SK-N-SH (cell line): ENCODE measurements at regions not wholly inside any gene's neighbourhood (a gene's known extent, or its start where the extent isn't known, plus 50 kb on each side); places are given as distances from the start of the nearest gene placed in this dataset.

ENCODE experiments used
- CTCF ChIA-PET: fragments of 300-600, 350-600 bp; formaldehyde crosslinking; extraction: SDS; loops from one replicate; lab custom pipeline; 2021; lab: Yijun Ruan, JAX
- POLR2A ChIA-PET: fragments of 350-600 bp; sonication (Branson Sonifier 250); formaldehyde crosslinking; extraction: SDS; loops from one replicate; lab custom pipeline; 2020; ENCODE audit warnings: antibody characterized with exemption, inconsistent platforms; lab: Yijun Ruan, JAX
- DNase-seq: peaks from one replicate; pipeline ENCODE4 v3.0.0; 2012
- H2AFZ ChIP-seq: fragments of 200-600 bp; sonication (generic); 2 replicates; pipeline ENCODE4 v1.8.1; 2016; ENCODE audit warnings: antibody characterized with exemption, mild to moderate bottlenecking, low read depth
- H3F3A ChIP-seq: fragments of 200-600 bp; sonication (generic); replicated peaks from 2 replicates; pipeline ENCODE3; 2016; ENCODE audit warnings: antibody characterized with exemption, mild to moderate bottlenecking; ENCODE audit not compliant: insufficient read depth
- H3K27ac ChIP-seq, 2 experiments: fragments of 200-500 bp in 1 of 2; fragments of 200-600 bp in 1 of 2; sonication (Bioruptor generic) in 1 of 2; sonication (generic), shearing (Covaris generic) in 1 of 2; 2 replicates each; pipeline versions ENCODE4 v1.5.1 to v1.6.1; 2014 to 2016; ENCODE audit warnings: low read depth in 2 of 2, inconsistent platforms in 1 of 2, low read length in 1 of 2, mild to moderate bottlenecking in 1 of 2, mixed read lengths in 1 of 2
- H3K27me3 ChIP-seq: fragments of 200-600 bp; sonication (generic), shearing (Covaris generic); 2 replicates; pipeline ENCODE4 v1.6.1; 2016; ENCODE audit warnings: mixed run types; ENCODE audit not compliant: insufficient read depth
- H3K36me3 ChIP-seq, 2 experiments: fragments of 200-500 bp in 1 of 2; fragments of 200-600 bp in 1 of 2; sonication (Bioruptor generic) in 1 of 2; sonication (generic) in 1 of 2; replicated peaks in 1 of 2; 2 replicates each; pipeline versions ENCODE3 to v1.5.1; 2014 to 2016; ENCODE audit warnings: low read length in 1 of 2, mild to moderate bottlenecking in 1 of 2; ENCODE audit not compliant: insufficient read depth in 2 of 2, control insufficient read depth in 1 of 2
- H3K4me1 ChIP-seq, 2 experiments: fragments of 200-500 bp in 1 of 2; fragments of 200-600 bp in 1 of 2; sonication (Bioruptor generic) in 1 of 2; sonication (generic), shearing (Covaris generic) in 1 of 2; 2 replicates each; pipeline versions ENCODE4 v1.5.1 to v1.6.1; 2014 to 2016; ENCODE audit warnings: low read depth in 1 of 2, low read length in 1 of 2, mixed run types in 1 of 2; ENCODE audit not compliant: insufficient read depth in 2 of 2, control insufficient read depth in 1 of 2
- H3K4me2 ChIP-seq: fragments of 200-600 bp; sonication (generic), shearing (Covaris generic); 2 replicates; pipeline ENCODE4 v1.6.1; 2017; ENCODE audit warnings: mixed run types
- H3K4me3 ChIP-seq, 2 experiments: fragments of 200-500 bp in 1 of 2; fragments of 200-600 bp in 1 of 2; sonication (Bioruptor generic) in 1 of 2; sonication (generic), shearing (Covaris generic) in 1 of 2; 2 replicates each; pipeline versions ENCODE4 v1.5.1 to v1.8.1; 2014 to 2016; ENCODE audit warnings: low read depth in 2 of 2, inconsistent platforms in 1 of 2, low read length in 1 of 2, mild to moderate bottlenecking in 1 of 2, mixed read lengths in 1 of 2, moderate library complexity in 1 of 2
- H3K79me2 ChIP-seq: fragments of 200-600 bp; sonication (generic); 2 replicates; pipeline ENCODE4 v1.8.1; 2017; ENCODE audit warnings: mild to moderate bottlenecking; ENCODE audit not compliant: insufficient read depth
- H3K9ac ChIP-seq: fragments of 200-600 bp; sonication (generic); 2 replicates; pipeline ENCODE4 v1.6.1; 2017; ENCODE audit warnings: mixed run types
- H3K9me2 ChIP-seq: fragments of 200-600 bp; sonication (generic); 2 replicates; pipeline ENCODE4 v1.6.1; 2017; ENCODE audit warnings: mixed run types
- H3K9me3 ChIP-seq: fragments of 200-600 bp; sonication (generic); 2 replicates; pipeline ENCODE4 v1.6.1; 2017; ENCODE audit warnings: mixed run types, mild to moderate bottlenecking, moderate library complexity
- H4K20me1 ChIP-seq: fragments of 200-600 bp; sonication (generic); 2 replicates; pipeline ENCODE4 v1.6.1; 2017; ENCODE audit warnings: mild to moderate bottlenecking, mixed run types; ENCODE audit not compliant: insufficient read depth
- CTCF ChIP-seq: fragments of 200-600 bp; sonication (generic); IDR thresholded peaks from 2 replicates; pipeline ENCODE4 v1.6.1; 2017; ENCODE audit warnings: antibody characterized with exemption, mild to moderate bottlenecking, moderate library complexity
- ELF1 ChIP-seq: IDR thresholded peaks from 2 replicates; pipeline ENCODE4 v1.4.0; 2012
- EP300 ChIP-seq, 2 experiments: IDR thresholded peaks; 2 replicates each; pipeline versions ENCODE4 v1.4.0 to v1.6.1; 2012; ENCODE audit warnings: borderline replicate concordance in 1 of 2, low read depth in 1 of 2, low read length in 1 of 2
- EZH2phosphoT487 ChIP-seq: fragments of 200-600 bp; sonication (generic); IDR thresholded peaks from 2 replicates; pipeline ENCODE4 v1.6.1; 2017; ENCODE audit warnings: low read depth, mixed run types, mild to moderate bottlenecking, antibody characterized with exemption, moderate library complexity, borderline replicate concordance
- FOSL2 ChIP-seq: IDR thresholded peaks from 2 replicates; pipeline ENCODE4 v1.4.0; 2012; ENCODE audit warnings: low read depth, mild to moderate bottlenecking, moderate library complexity, borderline replicate concordance
- FOXM1 ChIP-seq: IDR thresholded peaks from 2 replicates; pipeline ENCODE4 v1.4.0; 2012; ENCODE audit warnings: low read depth, mild to moderate bottlenecking
- GABPA ChIP-seq: IDR thresholded peaks from 2 replicates; pipeline ENCODE4 v1.4.0; 2012; ENCODE audit warnings: low read depth, mild to moderate bottlenecking
- GATA2 ChIP-seq: sonication (generic); formaldehyde crosslinking; IDR thresholded peaks from 2 replicates; pipeline ENCODE4 v1.5.0; 2020; ENCODE audit warnings: mild to moderate bottlenecking, missing genetic modification reagents
- POLR2AphosphoS5 ChIP-seq: IDR thresholded peaks from 2 replicates; pipeline ENCODE4 v1.6.1; 2012; ENCODE audit warnings: low read depth, low read length
- RAD21 ChIP-seq: IDR thresholded peaks from 2 replicates; pipeline ENCODE4 v1.6.1; 2012; ENCODE audit warnings: mild to moderate bottlenecking, low read length
- RCOR1 ChIP-seq: fragments of 150-350 bp; IDR thresholded peaks from 2 replicates; pipeline ENCODE4 v1.6.1; 2017; ENCODE audit warnings: antibody characterized with exemption, low read length
- REST ChIP-seq: IDR thresholded peaks from 2 replicates; pipeline ENCODE4 v1.6.1; 2012; ENCODE audit warnings: mild to moderate bottlenecking, low read depth, low read length, moderate library complexity
- RXRA ChIP-seq: IDR thresholded peaks from 2 replicates; pipeline ENCODE4 v1.4.0; 2012; ENCODE audit warnings: low read depth, mild to moderate bottlenecking, borderline replicate concordance
- SIN3A ChIP-seq: IDR thresholded peaks from 2 replicates; pipeline ENCODE4 v1.6.1; 2012; ENCODE audit warnings: low read depth, mild to moderate bottlenecking, low read length, moderate library complexity, borderline replicate concordance
- SMC3 ChIP-seq: IDR thresholded peaks from 2 replicates; pipeline ENCODE4 v1.6.1; 2012; ENCODE audit warnings: low read depth, low read length, improper control_type of control experiment
- USF2 ChIP-seq: fragments of 150-350 bp; IDR thresholded peaks from 2 replicates; pipeline ENCODE4 v1.6.1; 2017; ENCODE audit warnings: antibody characterized with exemption, low read length, low read depth, borderline replicate concordance
- WGBS: methylation state at CpG from one replicate; pipeline ENCODE4 v1.1.6; 2017; ENCODE audit warnings: low lambda C conversion rate; 5-methylcytosine and 5-hydroxymethylcytosine counted together

GRCh38 chr14:71322655-71323250 is 415.5 kb downstream of the PCNX1 start:
- CTCF ChIA-PET: interaction anchor here (0.6 to 4.6 kb wide), 22 partner anchors 14 to 532 kb away, joined by 3 to 44 read pairs (median 4); no protein-coding TSS in a partner anchor
- H3K27ac ChIP-seq: peak overlapping the region; percentile 79 to 92; a peak in 2 of 4 replicates
- TF ChIP-seq CTCF: peak; percentile 66
- TF ChIP-seq EZH2phosphoT487: no peak
- no peak for TF ChIP-seq GATA2
- TF ChIP-seq RAD21: peak; percentile 88
- TF ChIP-seq SMC3: peak; percentile 76
- no peaks in the 10 kb centered on the region for H3K27me3 ChIP-seq
- H3K36me3 ChIP-seq: no peaks in the 10 kb centered on the region
- H2AFZ ChIP-seq: no peak overlapping the region
- peak overlapping the region in 1 of 2 experiments; percentile 95; a peak in 3 of 4 replicates for H3K4me3 ChIP-seq
- H4K20me1 ChIP-seq: no peaks in the 10 kb centered on the region
- peak overlapping the region; percentile 87 for H3K4me2 ChIP-seq
- H3K9ac ChIP-seq: peak overlapping the region; percentile 93; the same call in 1 of the 2 replicates
- peaks cover 68% of the 10 kb centered on the region for H3K79me2 ChIP-seq
- H3K4me1 ChIP-seq: peaks cover 13 to 17% of the 10 kb centered on the region in 2 experiments; a peak in 3 of 4 replicates
- H3K9me2 ChIP-seq: no peaks in the 10 kb centered on the region
- H3K9me3 ChIP-seq: no peaks in the 10 kb centered on the region
- peak; percentile 24 for DNase-seq
- H3F3A ChIP-seq: peaks cover 14% of the 10 kb centered on the region
- POLR2A ChIA-PET: interaction anchor here (1.8 kb wide), 1 partner anchor 307 kb away, joined by 5 read pairs; no protein-coding TSS in a partner anchor
- 51% methylated on average over 2 of the region's 2 CpGs for WGBS

- H3K36me3 ChIP-seq: peaks cover 0 to 5% of the 10 kb centered on the region in 2 experiments
- H3K79me2 ChIP-seq: peaks cover 89% of the 10 kb centered on the region
- peaks cover 10% of the 10 kb centered on the region for H3F3A ChIP-seq
- 79% methylated on average over 6 of the region's 6 CpGs for WGBS
- no peaks in the 10 kb centered on the region for H3K27me3 ChIP-seq
- CTCF ChIA-PET: interaction anchor here (0.6 to 2.3 kb wide), 5 partner anchors 79 to 428 kb away, joined by 3 to 14 read pairs (median 5); no protein-coding TSS in a partner anchor
- H3K9me2 ChIP-seq: no peaks in the 10 kb centered on the region
- H3K4me3 ChIP-seq: no peak overlapping the region
- no peaks in the 10 kb centered on the region for H3K9me3 ChIP-seq
- H3K9ac ChIP-seq: no peak overlapping the region
- H3K4me1 ChIP-seq: peaks cover 8 to 22% of the 10 kb centered on the region in 2 experiments; a peak in 3 of 4 replicates
- H2AFZ ChIP-seq: no peak overlapping the region
- 0 out of 2 replicates have a peak, but pooled peaks cover 3% of the 10 kb centered on the region for H4K20me1 ChIP-seq
- H3K27ac ChIP-seq: no peak overlapping the region; a peak in 1 of 4 replicates
- TF ChIP-seq REST: no peak
- no peak for TF ChIP-seq USF2
- TF ChIP-seq ELF1: no peak
- TF ChIP-seq RCOR1: no peak
- no peak for TF ChIP-seq SIN3A
- TF ChIP-seq EP300 (IDR thresholded peaks at IDR 0.05; ENCODE audit: borderline replicate concordance in 1 of 2, low read depth in 1 of 2, low read length in 1 of 2): no peak
- TF ChIP-seq RXRA: no peak
- no peak for TF ChIP-seq FOSL2
- no peak for TF ChIP-seq POLR2AphosphoS5
- no peak for TF ChIP-seq CTCF
- TF ChIP-seq FOXM1: no peak
- TF ChIP-seq GABPA: no peak
- no peak for DNase-seq
- H3K4me2 ChIP-seq: no peak overlapping the region; the same call in 1 of the 2 replicates
- POLR2A ChIA-PET: interaction anchor here (0.7 kb wide), 1 partner anchor 155 kb away, joined by 3 read pairs; no protein-coding TSS in a partner anchor
Observed at GRCh38 chr14:71324767-71325272, 417.6 kb downstream of the PCNX1 start.
